ENCODE measurements at regions not wholly inside any gene's neighbourhood (a gene's known extent, or its start where the extent isn't known, plus 50 kb on each side); places are given as distances from the start of the nearest gene placed in this dataset.

DNA sequence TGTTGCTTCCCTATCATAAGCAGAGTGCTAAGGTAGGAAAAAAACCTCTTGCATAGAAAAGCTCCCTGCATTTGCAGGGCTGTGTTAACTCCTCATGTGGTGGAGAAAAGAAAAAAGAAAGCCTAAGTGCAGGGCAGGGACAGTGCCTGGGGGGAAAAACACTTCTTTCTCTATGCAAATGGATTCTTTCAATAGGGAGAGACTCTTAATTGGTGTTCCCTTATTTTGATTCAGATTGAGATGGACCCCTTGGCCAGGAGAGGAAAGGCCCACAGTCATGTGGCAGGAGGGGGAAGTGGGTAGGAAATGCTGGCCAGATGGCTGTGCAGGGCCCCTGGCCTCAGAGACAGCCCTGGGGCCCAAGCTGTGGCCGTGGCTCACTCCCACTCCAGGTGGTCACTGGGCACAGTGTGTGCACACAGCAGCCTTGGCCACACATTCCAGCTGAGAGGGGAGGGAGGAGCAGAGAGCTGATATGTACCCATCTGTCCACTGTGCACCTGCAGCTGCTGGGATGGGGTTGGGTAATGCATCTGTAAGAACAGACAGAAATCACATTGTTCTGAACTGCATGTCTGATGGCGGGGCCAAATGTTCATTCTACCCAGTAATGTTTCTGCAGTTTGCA lies 410.4 kb downstream of the DSC3 start:
- TF ChIP-seq CTCF (IDR thresholded peaks at IDR 0.05) (no peak), POLR2A (IDR thresholded peaks at IDR 0.05) (no peak)

Data from body of pancreas (tissue), 4 donors.